A673 (cell line): ENCODE measurements at regions not wholly inside any gene's neighbourhood (a gene's known extent, or its start where the extent isn't known, plus 50 kb on each side); places are given as distances from the start of the nearest gene placed in this dataset.

Experiments used
- EZH2 ChIP-seq: fragments of 200-600 bp; sonication (generic); IDR thresholded peaks from 2 replicates; pipeline ENCODE4 v1.6.1; 2017; ENCODE audit warnings: borderline replicate concordance, low read depth, mild to moderate bottlenecking, mixed read lengths, antibody characterized with exemption, low read length; ENCODE audit not compliant: poor library complexity, severe bottlenecking
- TF ChIP-seq, protein P1 (sequence below): fragments of 300-800, 200-600 bp; sonication (generic); conservative IDR thresholded peaks from 2 replicates; pipeline ENCODE4 v1.5.1; 2017; ENCODE audit warnings: low read depth, mild to moderate bottlenecking, antibody characterized with exemption, low read length, moderate library complexity, mixed read lengths

DNA sequence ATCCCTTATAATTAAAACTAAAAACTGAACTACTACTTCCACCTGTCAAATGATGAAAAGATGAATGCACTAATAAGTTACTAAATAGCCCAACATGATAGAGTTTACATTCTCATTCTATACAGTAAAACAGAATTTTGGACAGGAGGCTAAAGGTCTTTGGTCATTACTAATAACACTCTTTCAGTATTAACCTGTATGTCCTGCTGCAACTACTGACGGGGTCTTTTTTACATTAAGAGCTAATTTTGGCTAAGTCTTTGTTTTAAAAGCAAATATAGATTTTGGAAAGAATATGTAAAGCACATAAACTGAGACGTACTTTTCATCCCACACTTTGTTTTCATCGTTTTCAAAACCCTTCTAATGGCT is 175.4 kb upstream of the CDKN3 start:
- TF ChIP-seq, protein P1, sequence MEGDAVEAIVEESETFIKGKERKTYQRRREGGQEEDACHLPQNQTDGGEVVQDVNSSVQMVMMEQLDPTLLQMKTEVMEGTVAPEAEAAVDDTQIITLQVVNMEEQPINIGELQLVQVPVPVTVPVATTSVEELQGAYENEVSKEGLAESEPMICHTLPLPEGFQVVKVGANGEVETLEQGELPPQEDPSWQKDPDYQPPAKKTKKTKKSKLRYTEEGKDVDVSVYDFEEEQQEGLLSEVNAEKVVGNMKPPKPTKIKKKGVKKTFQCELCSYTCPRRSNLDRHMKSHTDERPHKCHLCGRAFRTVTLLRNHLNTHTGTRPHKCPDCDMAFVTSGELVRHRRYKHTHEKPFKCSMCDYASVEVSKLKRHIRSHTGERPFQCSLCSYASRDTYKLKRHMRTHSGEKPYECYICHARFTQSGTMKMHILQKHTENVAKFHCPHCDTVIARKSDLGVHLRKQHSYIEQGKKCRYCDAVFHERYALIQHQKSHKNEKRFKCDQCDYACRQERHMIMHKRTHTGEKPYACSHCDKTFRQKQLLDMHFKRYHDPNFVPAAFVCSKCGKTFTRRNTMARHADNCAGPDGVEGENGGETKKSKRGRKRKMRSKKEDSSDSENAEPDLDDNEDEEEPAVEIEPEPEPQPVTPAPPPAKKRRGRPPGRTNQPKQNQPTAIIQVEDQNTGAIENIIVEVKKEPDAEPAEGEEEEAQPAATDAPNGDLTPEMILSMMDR: no peak
- TF ChIP-seq EZH2: no peak
